ENCODE measurements at regions not wholly inside any gene's neighbourhood (a gene's known extent, or its start where the extent isn't known, plus 50 kb on each side); places are given as distances from the start of the nearest gene placed in this dataset.
"Not testable (repeated sequence)": the region's sequence is repeated elsewhere in the genome, so short reads cannot be mapped to it uniquely, and the experiment has no call there.

DNA sequence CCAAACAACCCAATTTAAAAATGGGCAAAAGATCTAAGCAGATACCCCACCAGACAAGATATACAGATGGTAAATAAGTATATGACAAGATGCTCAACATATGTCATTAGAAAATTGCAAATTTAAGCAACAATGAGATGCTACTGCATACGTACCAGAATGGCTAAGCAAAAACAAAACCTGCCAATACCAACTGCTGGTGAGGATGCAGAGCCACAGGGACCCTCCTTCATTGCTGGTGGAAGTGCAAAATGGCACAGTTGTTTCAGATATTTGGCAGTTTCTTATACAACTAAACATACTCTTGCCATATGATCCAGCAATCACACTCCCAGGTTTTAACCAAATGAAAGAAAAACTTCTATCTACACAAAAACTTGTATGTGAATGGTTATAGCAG is 178.9 kb downstream of the BARX1 start:
- H3K27ac Mint-ChIP-seq = no peak overlapping the region
- H3K36me3 Mint-ChIP-seq = no peaks in the 10 kb centered on the region
- peaks cover 2% of the 10 kb centered on the region for H3K9me3 Mint-ChIP-seq
- H3K27me3 Mint-ChIP-seq = no peaks in the 10 kb centered on the region
- H3K4me3 Mint-ChIP-seq = no peak overlapping the region
- ATAC-seq = no peak
- no peaks in the 10 kb centered on the region for H3K4me1 Mint-ChIP-seq

DNA sequence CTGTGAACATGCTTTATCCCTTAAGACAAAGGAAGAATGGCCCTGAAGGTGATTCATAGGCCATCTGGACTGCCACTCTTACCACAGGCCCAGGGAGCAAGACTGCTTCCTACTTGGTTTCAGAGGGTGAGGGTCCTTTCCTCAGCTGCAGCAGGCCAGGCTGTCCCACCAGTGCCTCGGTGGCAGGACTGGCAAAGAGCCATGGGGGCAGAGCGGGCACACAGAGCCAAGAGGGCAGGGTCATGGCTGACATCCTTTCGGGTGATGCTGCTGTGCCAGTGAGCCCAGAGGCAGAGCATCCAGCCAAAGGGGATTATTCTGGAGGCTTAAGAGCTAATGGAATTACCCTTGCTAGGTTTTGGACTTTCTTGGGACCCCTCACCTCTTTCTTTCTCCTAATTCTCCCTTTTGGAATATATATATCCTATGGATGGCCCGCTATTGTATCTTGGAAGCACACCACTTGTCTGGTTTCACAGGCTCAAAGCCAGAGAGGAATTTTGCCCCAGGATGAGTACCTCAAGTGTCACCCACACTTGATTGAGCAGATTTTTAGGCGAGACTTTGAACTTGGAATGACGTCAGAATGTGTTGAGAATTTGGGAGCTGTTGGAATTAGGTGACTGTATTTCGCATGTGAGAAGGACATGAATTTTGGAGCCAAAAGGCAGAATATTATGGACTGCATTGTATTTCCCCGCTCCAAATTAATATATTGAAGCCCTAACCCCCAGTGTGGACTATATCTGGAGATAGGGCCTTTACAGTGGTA is 180.6 kb downstream of the BARX1 start:
- Mint-ChIP-seq H3K9me3 (no peaks in the 10 kb centered on the region), H3K27ac (no peak overlapping the region), H3K27me3 (no peaks in the 10 kb centered on the region), H3K36me3 (no peaks in the 10 kb centered on the region), H3K4me1 (no peaks in the 10 kb centered on the region), H3K4me3 (no peak overlapping the region)
- ATAC-seq = no peak

DNA sequence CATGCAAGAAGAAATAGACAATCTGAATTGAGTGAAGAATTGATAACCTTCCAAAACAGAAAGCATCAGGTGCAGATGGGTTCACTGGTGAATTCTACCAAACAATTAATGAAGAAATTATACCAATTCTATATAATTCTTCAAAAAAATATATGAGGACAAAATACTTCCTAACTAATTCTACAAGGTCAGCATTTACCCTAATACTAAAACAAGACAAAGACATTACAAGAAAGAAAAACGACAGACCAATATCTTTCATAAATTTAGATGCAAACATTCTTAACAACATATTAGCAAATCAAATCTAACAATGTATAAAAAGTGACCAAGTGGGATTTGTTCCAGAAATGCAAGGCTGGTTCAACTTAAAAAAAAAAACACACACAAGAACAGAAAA is 183.9 kb downstream of the BARX1 start:
- Mint-ChIP-seq H3K4me1 (no peaks in the 10 kb centered on the region), H3K4me3 (no peak overlapping the region), H3K9me3 (peaks cover 1% of the 10 kb centered on the region), H3K27ac (no peak overlapping the region), H3K27me3 (no peaks in the 10 kb centered on the region), H3K36me3 (no peaks in the 10 kb centered on the region)
- no peak for ATAC-seq

DNA sequence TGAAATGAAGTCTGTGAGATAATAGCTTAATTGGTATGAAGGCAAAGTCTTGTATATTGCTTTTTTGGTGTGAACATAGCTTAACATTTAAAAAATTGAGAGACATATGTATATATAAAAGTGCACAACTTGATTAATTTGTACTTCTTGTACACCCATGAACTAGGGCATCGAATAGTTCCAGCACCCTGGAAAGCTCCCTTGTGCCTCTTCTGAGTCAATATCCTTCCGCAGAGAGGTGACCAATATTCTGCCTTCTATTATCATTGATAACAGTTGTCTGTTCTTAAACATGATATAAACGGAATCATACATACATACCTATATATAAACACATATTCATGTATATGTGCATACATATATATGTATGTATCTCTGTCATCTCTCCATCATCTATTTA is 185.4 kb downstream of the PHF2 start:
- H3K4me3 Mint-ChIP-seq = no peak overlapping the region
- ATAC-seq = no peak
- H3K4me1 Mint-ChIP-seq = no peaks in the 10 kb centered on the region
- no peak overlapping the region for H3K27ac Mint-ChIP-seq
- H3K27me3 Mint-ChIP-seq = peaks cover 8% of the 10 kb centered on the region
- H3K9me3 Mint-ChIP-seq = peaks cover 8% of the 10 kb centered on the region
- H3K36me3 Mint-ChIP-seq = no peaks in the 10 kb centered on the region

DNA sequence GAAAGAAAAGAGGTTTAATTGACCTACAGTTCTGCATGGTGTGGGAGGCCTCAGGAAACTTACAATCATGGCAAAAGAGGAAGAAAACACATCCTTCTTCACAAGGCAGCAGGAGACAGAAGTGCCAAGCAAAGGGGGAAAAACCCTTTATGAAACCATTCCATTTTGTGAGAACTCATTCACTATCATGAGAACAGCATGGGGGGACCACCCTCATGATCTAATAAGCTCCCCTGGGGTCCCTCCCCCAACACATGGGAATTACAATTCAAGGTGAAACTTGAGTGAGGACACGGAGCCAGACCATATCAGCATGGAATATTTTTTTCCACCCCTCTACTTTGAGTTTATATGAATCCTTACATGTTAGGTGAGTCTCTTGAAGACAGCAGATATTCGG is 173.7 kb downstream of the PHF2 start:
- peaks cover 29% of the 10 kb centered on the region for H3K27me3 Mint-ChIP-seq
- ATAC-seq = no peak
- no peak overlapping the region for H3K27ac Mint-ChIP-seq
- H3K36me3 Mint-ChIP-seq = peaks cover 2% of the 10 kb centered on the region
- no peak overlapping the region for H3K4me3 Mint-ChIP-seq
- H3K4me1 Mint-ChIP-seq = no peaks in the 10 kb centered on the region
- H3K9me3 Mint-ChIP-seq = peaks cover 43% of the 10 kb centered on the region

DNA sequence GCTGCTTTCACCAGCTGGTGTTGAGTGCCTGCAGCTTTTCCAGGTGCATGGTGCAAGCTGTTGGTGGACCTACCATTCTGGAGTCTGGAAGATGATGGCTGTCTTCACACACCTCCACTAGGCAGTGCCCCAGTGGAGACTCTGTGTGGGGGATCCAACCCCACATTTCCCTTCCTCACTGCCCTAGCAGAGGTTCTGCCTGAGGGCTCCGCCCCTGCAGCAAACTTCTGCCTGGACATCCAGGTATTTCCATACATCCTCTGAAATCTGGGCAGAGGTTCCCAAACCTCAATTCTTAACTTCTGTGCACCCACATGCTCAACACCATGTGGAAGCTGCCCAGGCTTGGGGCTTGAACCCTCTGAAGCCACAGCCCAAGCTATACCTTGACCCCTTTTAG is 172.4 kb downstream of the PHF2 start:
- H3K27ac Mint-ChIP-seq, ATAC-seq, H3K4me3 Mint-ChIP-seq, H3K36me3 Mint-ChIP-seq, H3K4me1 Mint-ChIP-seq: not testable (repeated sequence)
- H3K9me3 Mint-ChIP-seq = peaks cover 47% of the 10 kb centered on the region
- H3K27me3 Mint-ChIP-seq = peaks cover 23% of the 10 kb centered on the region

DNA sequence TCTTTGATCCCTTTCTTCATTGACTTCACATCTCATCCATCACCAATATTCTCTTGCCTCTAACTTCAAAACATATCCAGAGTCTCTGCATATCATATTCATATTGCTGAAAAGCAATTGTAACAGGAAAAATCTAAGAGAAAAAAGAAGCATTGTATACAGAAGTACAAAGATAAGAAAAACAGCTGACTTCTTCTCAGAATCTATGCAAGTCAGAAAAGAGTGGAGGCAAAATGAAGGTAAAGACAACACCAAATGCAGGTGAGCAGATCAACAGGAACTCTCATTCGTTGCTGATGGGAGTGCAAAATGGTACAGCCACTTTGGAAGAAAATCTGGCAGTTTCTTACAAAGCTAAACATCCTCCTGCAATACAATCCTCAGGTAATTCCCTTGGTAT is 155.6 kb downstream of the PHF2 start:
- H3K36me3 Mint-ChIP-seq = no peaks in the 10 kb centered on the region
- peaks cover 21% of the 10 kb centered on the region for H3K27me3 Mint-ChIP-seq

DNA sequence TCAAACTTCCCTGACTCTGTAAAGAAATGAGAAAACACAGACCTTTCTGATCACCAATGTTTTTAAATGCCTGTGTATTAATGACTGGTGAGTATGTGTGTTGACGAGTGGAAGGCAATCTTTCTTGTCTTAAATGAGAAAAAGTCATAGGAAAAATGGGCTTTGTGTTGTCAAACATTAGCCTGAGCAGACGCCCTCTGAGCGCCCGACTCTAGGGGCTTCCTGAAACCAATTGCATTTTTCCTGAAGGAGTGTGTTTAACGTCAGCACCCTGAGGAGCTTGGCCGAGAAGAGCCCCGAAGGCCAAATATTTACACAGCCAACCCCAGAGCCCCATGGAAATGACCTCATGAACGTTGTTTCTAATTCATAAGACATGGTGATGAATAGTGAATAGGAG is 154.3 kb downstream of the PHF2 start:
- Mint-ChIP-seq H3K27me3 (peaks cover 32% of the 10 kb centered on the region), H3K4me1 (no peaks in the 10 kb centered on the region), H3K36me3 (no peaks in the 10 kb centered on the region), H3K27ac (no peak overlapping the region), H3K4me3 (no peak overlapping the region), H3K9me3 (peaks cover 24% of the 10 kb centered on the region)
- no peak for ATAC-seq

More for the DNA sequence above, 155.6 kb downstream of the PHF2 start:
- Mint-ChIP-seq H3K4me3 (no peak overlapping the region), H3K4me1 (no peaks in the 10 kb centered on the region), H3K9me3 (peaks cover 26% of the 10 kb centered on the region), H3K27ac (no peak overlapping the region)
- ATAC-seq = no peak

DNA sequence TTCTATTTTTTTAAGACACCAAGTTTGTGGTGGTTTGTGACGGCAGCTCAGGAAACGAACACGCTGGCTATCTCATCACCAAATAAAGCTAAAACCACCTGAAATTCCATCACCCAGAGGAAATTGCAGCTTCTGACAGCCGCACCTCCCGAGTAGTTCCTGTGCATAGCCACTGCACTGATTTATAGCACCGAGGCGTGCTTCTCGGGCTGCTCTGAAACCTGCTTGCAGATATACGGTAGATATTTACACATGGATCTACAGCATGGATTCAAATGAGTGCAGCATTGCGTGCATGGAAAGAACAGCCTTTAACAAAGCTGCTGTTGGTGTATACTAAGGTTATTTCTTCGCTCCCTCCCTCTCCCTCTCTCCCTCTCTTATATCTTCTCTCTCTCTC is 153.8 kb downstream of the PHF2 start:
- H3K36me3 Mint-ChIP-seq = no peaks in the 10 kb centered on the region
- peaks cover 21% of the 10 kb centered on the region for H3K9me3 Mint-ChIP-seq
- no peak for ATAC-seq
- peaks cover 32% of the 10 kb centered on the region for H3K27me3 Mint-ChIP-seq
- H3K27ac Mint-ChIP-seq = no peak overlapping the region
- no peaks in the 10 kb centered on the region for H3K4me1 Mint-ChIP-seq
- H3K4me3 Mint-ChIP-seq = no peak overlapping the region

Data from stimulated activated memory B cell treated with anti-CD40 and anti-IgM and Interleukin-4, amounts not matched to agents 10 μg/mL and 1 μg/mL and 100 μg/mL, for 72 hours (primary cell).